ENCODE measurements at regions not wholly inside any gene's neighbourhood (a gene's known extent, or its start where the extent isn't known, plus 50 kb on each side); places are given as distances from the start of the nearest gene placed in this dataset.

DNA sequence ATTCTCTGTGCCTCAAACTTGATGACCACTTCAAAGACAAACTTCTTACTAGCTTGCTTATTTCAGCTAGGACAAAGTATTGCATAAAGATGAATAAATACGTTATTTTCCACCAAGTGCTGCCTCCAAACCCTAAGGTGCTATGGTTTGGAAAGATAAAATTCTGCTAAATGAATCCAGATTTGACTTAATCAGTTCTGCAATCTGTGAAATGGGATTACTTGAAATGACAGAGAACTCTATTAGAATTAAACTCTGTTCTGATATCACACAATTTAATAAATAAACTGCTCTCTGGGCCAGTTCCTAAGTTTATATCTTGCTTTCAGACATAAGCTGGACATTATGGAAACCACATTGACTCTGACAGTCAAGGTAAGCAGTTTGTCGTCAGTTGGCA lies 338.8 kb upstream of the SEMA6D start:
- TF ChIP-seq, protein P1, sequence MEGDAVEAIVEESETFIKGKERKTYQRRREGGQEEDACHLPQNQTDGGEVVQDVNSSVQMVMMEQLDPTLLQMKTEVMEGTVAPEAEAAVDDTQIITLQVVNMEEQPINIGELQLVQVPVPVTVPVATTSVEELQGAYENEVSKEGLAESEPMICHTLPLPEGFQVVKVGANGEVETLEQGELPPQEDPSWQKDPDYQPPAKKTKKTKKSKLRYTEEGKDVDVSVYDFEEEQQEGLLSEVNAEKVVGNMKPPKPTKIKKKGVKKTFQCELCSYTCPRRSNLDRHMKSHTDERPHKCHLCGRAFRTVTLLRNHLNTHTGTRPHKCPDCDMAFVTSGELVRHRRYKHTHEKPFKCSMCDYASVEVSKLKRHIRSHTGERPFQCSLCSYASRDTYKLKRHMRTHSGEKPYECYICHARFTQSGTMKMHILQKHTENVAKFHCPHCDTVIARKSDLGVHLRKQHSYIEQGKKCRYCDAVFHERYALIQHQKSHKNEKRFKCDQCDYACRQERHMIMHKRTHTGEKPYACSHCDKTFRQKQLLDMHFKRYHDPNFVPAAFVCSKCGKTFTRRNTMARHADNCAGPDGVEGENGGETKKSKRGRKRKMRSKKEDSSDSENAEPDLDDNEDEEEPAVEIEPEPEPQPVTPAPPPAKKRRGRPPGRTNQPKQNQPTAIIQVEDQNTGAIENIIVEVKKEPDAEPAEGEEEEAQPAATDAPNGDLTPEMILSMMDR (IDR thresholded peaks at IDR 0.05; ENCODE audit: insufficient read depth, low read depth, low read length), result no peak
- TF ChIP-seq EZH2 (IDR thresholded peaks at IDR 0.05; ENCODE audit: insufficient read depth, low read length), result no peak

All from astrocyte (in vitro differentiated cells and primary cell).